IPS-NIHi11 (cell line): ENCODE measurements at regions not wholly inside any gene's neighbourhood (a gene's known extent, or its start where the extent isn't known, plus 50 kb on each side); places are given as distances from the start of the nearest gene placed in this dataset.

Source experiments
- DNase-seq: peaks from one replicate; pipeline ENCODE4 v3.0.0; 2012; ENCODE audit warnings: mixed read lengths, low spot score

GRCh38 chr2:18651842-18652774 lies 62.7 kb upstream of the NT5C1B start:
- DNase-seq, result no peak

- DNase-seq, result no peak
These were observed 60.9 kb upstream of the NT5C1B start for GRCh38 chr2:18650221-18650620.

GRCh38 chr2:18649502-18650135 lies 60.2 kb upstream of the NT5C1B start:
- DNase-seq, result no peak

GRCh38 chr2:18648161-18648560 lies 58.8 kb upstream of the NT5C1B start:
- no peak for DNase-seq

GRCh38 chr2:18647731-18648130 lies 58.4 kb upstream of the NT5C1B start:
- no peak for DNase-seq

- DNase-seq, result no peak
These were observed 55.9 kb upstream of the NT5C1B start for GRCh38 chr2:18645315-18645714.

GRCh38 chr2:18644115-18644462 lies 54.7 kb upstream of the NT5C1B start:
- DNase-seq, result no peak

- DNase-seq, result no peak
These were observed 54.2 kb upstream of the NT5C1B start for GRCh38 chr2:18643326-18644114.

- no peak for DNase-seq
These were observed 52.5 kb upstream of the NT5C1B start for GRCh38 chr2:18641823-18642222.

- DNase-seq, result no peak
These were observed 50.5 kb upstream of the NT5C1B start for GRCh38 chr2:18639756-18640453.
